ENCODE measurements at regions not wholly inside any gene's neighbourhood (a gene's known extent, or its start where the extent isn't known, plus 50 kb on each side); places are given as distances from the start of the nearest gene placed in this dataset.

- DNase-seq (ENCODE audit: low read depth in 1 of 2, low spot score in 1 of 2): no peak
Measured at GRCh38 chr1:209203533-209203895, 380.0 kb upstream of the CAMK1G start.

- no peak for DNase-seq (ENCODE audit: low read depth in 1 of 2, low spot score in 1 of 2)
Measured at GRCh38 chr1:209205039-209205438, 378.5 kb upstream of the CAMK1G start.

GRCh38 chr1:209207126-209207700 is 376.3 kb upstream of the CAMK1G start:
- DNase-seq (ENCODE audit: low read depth in 1 of 2, low spot score in 1 of 2): no peak

GRCh38 chr1:209207701-209208286 is 375.7 kb upstream of the CAMK1G start:
- no peak for DNase-seq (ENCODE audit: low read depth in 1 of 2, low spot score in 1 of 2)

- no peak for DNase-seq (ENCODE audit: low read depth in 1 of 2, low spot score in 1 of 2)
Measured at GRCh38 chr1:209208648-209209047, 374.9 kb upstream of the CAMK1G start.

GRCh38 chr1:209213989-209214388 is 369.5 kb upstream of the CAMK1G start:
- no peak for DNase-seq (ENCODE audit: low read depth in 1 of 2, low spot score in 1 of 2)

GRCh38 chr1:209215826-209216225 is 367.7 kb upstream of the CAMK1G start:
- DNase-seq (ENCODE audit: low read depth in 1 of 2, low spot score in 1 of 2): no peak

GRCh38 chr1:209218113-209218512 is 365.4 kb upstream of the CAMK1G start:
- DNase-seq (ENCODE audit: low read depth in 1 of 2, low spot score in 1 of 2): no peak

- no peak for DNase-seq (ENCODE audit: low read depth in 1 of 2, low spot score in 1 of 2)
Measured at GRCh38 chr1:209218981-209219380, 364.5 kb upstream of the CAMK1G start.

- no peak for DNase-seq (ENCODE audit: low read depth in 1 of 2, low spot score in 1 of 2)
Measured at GRCh38 chr1:209219791-209220524, 363.6 kb upstream of the CAMK1G start.

- no peak for DNase-seq (ENCODE audit: low read depth in 1 of 2, low spot score in 1 of 2)
Measured at GRCh38 chr1:209222826-209223225, 360.7 kb upstream of the CAMK1G start.

- DNase-seq (ENCODE audit: low read depth in 1 of 2, low spot score in 1 of 2): no peak
Measured at GRCh38 chr1:209223791-209224190, 359.7 kb upstream of the CAMK1G start.

- no peak for DNase-seq (ENCODE audit: low read depth in 1 of 2, low spot score in 1 of 2)
Measured at GRCh38 chr1:209224886-209225285, 358.6 kb upstream of the CAMK1G start.

GRCh38 chr1:209227171-209227570 is 356.3 kb upstream of the CAMK1G start:
- DNase-seq (ENCODE audit: low read depth in 1 of 2, low spot score in 1 of 2): no peak

- DNase-seq (ENCODE audit: low read depth in 1 of 2, low spot score in 1 of 2): no peak
Measured at GRCh38 chr1:209227941-209228340, 355.6 kb upstream of the CAMK1G start.

GRCh38 chr1:209229494-209230061 is 353.9 kb upstream of the CAMK1G start:
- no peak for DNase-seq (ENCODE audit: low read depth in 1 of 2, low spot score in 1 of 2)

- DNase-seq (ENCODE audit: low read depth in 1 of 2, low spot score in 1 of 2): no peak
Measured at GRCh38 chr1:209230314-209230713, 353.2 kb upstream of the CAMK1G start.

- DNase-seq (ENCODE audit: low read depth in 1 of 2, low spot score in 1 of 2): no peak
Measured at GRCh38 chr1:209231476-209232156, 351.9 kb upstream of the CAMK1G start.

- no peak for DNase-seq (ENCODE audit: low read depth in 1 of 2, low spot score in 1 of 2)
Measured at GRCh38 chr1:209232197-209232596, 351.3 kb upstream of the CAMK1G start.

GRCh38 chr1:209232759-209233158 is 350.8 kb upstream of the CAMK1G start:
- DNase-seq (ENCODE audit: low read depth in 1 of 2, low spot score in 1 of 2): no peak

- DNase-seq (ENCODE audit: low read depth in 1 of 2, low spot score in 1 of 2): no peak
Measured at GRCh38 chr1:209235166-209235565, 348.3 kb upstream of the CAMK1G start.

GRCh38 chr1:209238356-209238755 is 345.2 kb upstream of the CAMK1G start:
- DNase-seq (ENCODE audit: low read depth in 1 of 2, low spot score in 1 of 2): no peak

Data from stimulated activated CD4-positive, alpha-beta T cell treated with anti-CD3 and anti-CD28 coated beads, Interleukin-15, amount 100 ng/mL, for 1 hour (primary cell).